ENCODE measurements at regions not wholly inside any gene's neighbourhood (a gene's known extent, or its start where the extent isn't known, plus 50 kb on each side); places are given as distances from the start of the nearest gene placed in this dataset.

GRCh38 chr11:16604794-16605388 is 133.6 kb upstream of the C11orf58 start:
- Histone ChIP-seq H3K4me1 (peaks cover 0 to 40% (median 0%) of the 10 kb centered on the region in 4 donors), H3K9me3 (no peaks in the 10 kb centered on the region), H3K4me3 (peak overlapping the region; percentile 59 to 67 (median 64)), H3K27ac (peak overlapping the region; percentile 72 to 94 (median 89)), H3K36me3 (no peaks in the 10 kb centered on the region), H3K27me3 (peaks cover 0 to 27% of the 10 kb centered on the region in 2 donors)
- WGBS, 2 donors: 0 to 1% methylated on average over 29 to 33 of the region's 57 CpGs
- TF ChIP-seq EP300 (IDR thresholded peaks at IDR 0.05): no peak
- no peak for TF ChIP-seq POLR2A (IDR thresholded peaks at IDR 0.05)
- TF ChIP-seq CTCF (IDR thresholded peaks at IDR 0.05): no peak
- peak; percentile 23 to 30 for DNase-seq (ENCODE audit: low spot score in 2 of 2)

GRCh38 chr11:16603890-16604793 is 134.3 kb upstream of the C11orf58 start:
- 25 to 28% methylated on average over 39 to 53 of the region's 53 CpGs for WGBS, 2 donors
- Histone ChIP-seq H3K36me3 (no peaks in the 10 kb centered on the region), H3K4me1 (peaks cover 0 to 42% (median 0%) of the 10 kb centered on the region in 4 donors), H3K9me3 (no peaks in the 10 kb centered on the region), H3K4me3 (peak overlapping the region; percentile 59 to 67 (median 64)), H3K27ac (peak overlapping the region; percentile 72 to 94 (median 89)), H3K27me3 (peaks cover 0 to 20% of the 10 kb centered on the region in 2 donors)
- DNase-seq (ENCODE audit: low spot score in 2 of 2): peak; percentile 43 to 50
- no peak for TF ChIP-seq CTCF (IDR thresholded peaks at IDR 0.05)
- TF ChIP-seq POLR2A (IDR thresholded peaks at IDR 0.05): peak in 1 of 2 donors; percentile 30
- TF ChIP-seq EP300 (IDR thresholded peaks at IDR 0.05): peak in 1 of 2 donors; percentile 51

- 78 to 84% methylated on average over 2 of the region's 2 CpGs for WGBS, 2 donors
- H3K9me3 ChIP-seq: no peaks in the 10 kb centered on the region
- TF ChIP-seq CTCF (IDR thresholded peaks at IDR 0.05): no peak
- TF ChIP-seq POLR2A (IDR thresholded peaks at IDR 0.05): no peak
- TF ChIP-seq EP300 (IDR thresholded peaks at IDR 0.05): no peak
- H3K36me3 ChIP-seq: no peaks in the 10 kb centered on the region
- H3K4me1 ChIP-seq: peaks cover 0 to 41% (median 0%) of the 10 kb centered on the region in 4 donors
- H3K27ac ChIP-seq: peak overlapping the region; percentile 72 to 94 (median 89)
- H3K27me3 ChIP-seq: peaks cover 0 to 18% of the 10 kb centered on the region in 2 donors
- DNase-seq (ENCODE audit: low spot score in 2 of 2): no peak
- H3K4me3 ChIP-seq: no peak overlapping the region
These were observed 135.2 kb upstream of the C11orf58 start for GRCh38 chr11:16603245-16603644.

DNA sequence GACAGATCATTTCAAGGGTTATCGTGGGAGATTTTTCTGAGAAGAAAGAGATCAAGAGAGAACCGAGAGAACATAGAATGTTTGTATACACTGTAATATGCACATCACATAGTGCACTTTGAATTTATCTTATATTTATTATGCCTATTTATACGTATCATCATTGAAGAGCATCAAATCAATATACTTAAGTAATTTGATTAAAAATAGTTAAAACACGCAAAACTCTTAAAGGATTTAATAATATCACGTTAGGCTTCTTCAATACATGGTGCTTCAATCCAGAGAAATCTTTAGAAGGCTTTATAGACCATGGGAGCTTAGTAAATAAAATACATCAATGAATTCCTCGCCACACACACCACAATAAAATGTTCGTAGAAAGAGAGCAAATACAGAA is 139.5 kb upstream of the C11orf58 start:
- H3K27ac ChIP-seq: no peak overlapping the region
- WGBS, 2 donors: 92 to 95% methylated on average over 7 of the region's 7 CpGs
- H3K4me1 ChIP-seq: peaks cover 0 to 21% (median 0%) of the 10 kb centered on the region in 4 donors
- TF ChIP-seq POLR2A (IDR thresholded peaks at IDR 0.05) (no peak), CTCF (IDR thresholded peaks at IDR 0.05) (no peak), EP300 (IDR thresholded peaks at IDR 0.05) (no peak)
- H3K4me3 ChIP-seq: no peak overlapping the region
- H3K36me3 ChIP-seq: no peaks in the 10 kb centered on the region
- DNase-seq (ENCODE audit: low spot score in 2 of 2): no peak
- no peaks in the 10 kb centered on the region for H3K9me3 ChIP-seq
- H3K27me3 ChIP-seq: peaks cover 0 to 3% of the 10 kb centered on the region in 2 donors

DNA sequence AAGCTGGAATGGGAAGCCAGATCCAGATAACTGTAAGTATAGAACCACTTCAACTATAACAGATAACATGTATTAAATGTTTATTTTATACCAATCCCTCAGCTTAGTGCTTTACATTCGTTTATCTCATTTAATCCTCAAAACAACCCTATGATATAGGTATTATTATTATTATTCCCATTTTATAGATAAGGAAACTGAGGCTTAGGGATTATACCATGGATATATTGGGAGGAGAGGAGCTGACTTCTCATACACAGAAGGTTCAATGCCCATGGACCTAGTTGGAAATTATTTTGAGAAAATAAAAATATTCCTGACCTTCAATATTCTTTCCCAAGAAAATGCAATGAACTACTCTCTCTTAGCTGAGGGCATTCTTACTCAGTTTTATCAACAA is 140.4 kb upstream of the C11orf58 start:
- no peak for DNase-seq (ENCODE audit: low spot score in 2 of 2)
- WGBS, 2 donors: 73 to 80% methylated on average over 1 of the region's 1 CpG
- Histone ChIP-seq H3K9me3 (no peaks in the 10 kb centered on the region), H3K27me3 (no peaks in the 10 kb centered on the region), H3K4me1 (peaks cover 0 to 12% (median 0%) of the 10 kb centered on the region in 4 donors), H3K36me3 (no peaks in the 10 kb centered on the region), H3K27ac (no peak overlapping the region), H3K4me3 (no peak overlapping the region)
- TF ChIP-seq CTCF (IDR thresholded peaks at IDR 0.05): no peak
- TF ChIP-seq EP300 (IDR thresholded peaks at IDR 0.05): no peak
- TF ChIP-seq POLR2A (IDR thresholded peaks at IDR 0.05): no peak

All from tibial nerve (tissue), 4 donors.